Ovary (tissue), 3 donors: ENCODE measurements at regions not wholly inside any gene's neighbourhood (a gene's known extent, or its start where the extent isn't known, plus 50 kb on each side); places are given as distances from the start of the nearest gene placed in this dataset.

ENCODE experiments used
- CTCF ChIP-seq, 3 donors: fragments of 450-650 bp in 2 of 3; fragments of 200-600 bp in 1 of 3; IDR thresholded peaks; one replicate each; pipeline versions ENCODE4 v1.5.1 to v1.8.0; 2016 to 2022; ENCODE audit warnings: antibody characterized with exemption in 3 of 3, mild to moderate bottlenecking in 1 of 3
- EP300 ChIP-seq: sonication (generic); formaldehyde crosslinking; IDR thresholded peaks from one replicate; pipeline ENCODE4 v1.6.1; 2017; ENCODE audit warnings: antibody characterized with exemption
- donor health status: DM: no; HTN: no; CAD: no.

- TF ChIP-seq EP300, result no peak
- no peak for TF ChIP-seq CTCF (IDR thresholded peaks at IDR 0.05)
Observed at GRCh38 chr2:228526687-228527086, 345.2 kb upstream of the SPHKAP start.
